Loucy (cell line): ENCODE measurements at regions not wholly inside any gene's neighbourhood (a gene's known extent, or its start where the extent isn't known, plus 50 kb on each side); places are given as distances from the start of the nearest gene placed in this dataset.

Experiments used
- H2AFZ ChIP-seq: fragments of 200-600 bp; sonication (generic); 2 replicates; pipeline ENCODE4 v1.6.0; 2016; ENCODE audit warnings: antibody characterized with exemption, mild to moderate bottlenecking, low read length, moderate library complexity
- H3F3A ChIP-seq: fragments of 200-600 bp; 2 replicates; pipeline ENCODE4 v1.6.0; 2016; ENCODE audit warnings: antibody characterized with exemption, low read depth, mild to moderate bottlenecking
- H3K27me3 ChIP-seq: fragments of 200-600 bp; sonication (generic); 2 replicates; pipeline ENCODE4 v1.6.1; 2014; ENCODE audit warnings: low read length, mild to moderate bottlenecking; ENCODE audit not compliant: insufficient read depth, poor library complexity, severe bottlenecking
- H3K36me3 ChIP-seq: fragments of 200-600 bp; sonication (generic); 2 replicates; pipeline ENCODE4 v1.6.1; 2016; ENCODE audit warnings: low read length; ENCODE audit not compliant: insufficient read depth
- H3K4me1 ChIP-seq: fragments of 200-600 bp; sonication (generic); 2 replicates; pipeline ENCODE4 v1.5.1; 2014; ENCODE audit warnings: low read length, mild to moderate bottlenecking; ENCODE audit not compliant: insufficient read depth, poor library complexity, severe bottlenecking
- H3K4me2 ChIP-seq: fragments of 200-600 bp; sonication (generic); 2 replicates; pipeline ENCODE4 v1.6.0; 2014; ENCODE audit warnings: antibody characterized with exemption, low read length, low read depth, mild to moderate bottlenecking; ENCODE audit not compliant: poor library complexity, severe bottlenecking
- H3K4me3 ChIP-seq: fragments of 200-600 bp; sonication (generic); 2 replicates; pipeline ENCODE4 v1.5.1; 2014; ENCODE audit warnings: low read length, mild to moderate bottlenecking, mixed read lengths; ENCODE audit not compliant: poor library complexity, severe bottlenecking
- H3K79me2 ChIP-seq: fragments of 200-600 bp; sonication (generic); 2 replicates; pipeline ENCODE4 v1.6.1; 2014; ENCODE audit warnings: low read length; ENCODE audit not compliant: insufficient read depth
- H3K9ac ChIP-seq: fragments of 200-600 bp; sonication (generic); 2 replicates; pipeline ENCODE4 v1.6.0; 2014; ENCODE audit warnings: mild to moderate bottlenecking, low read depth, low read length, moderate library complexity; ENCODE audit not compliant: poor library complexity, severe bottlenecking
- H3K9me2 ChIP-seq: fragments of 200-600 bp; sonication (generic); replicated peaks from 2 replicates; pipeline ENCODE4 v1.6.1; 2016; ENCODE audit warnings: low read depth, low read length, mixed read lengths
- H3K9me3 ChIP-seq: fragments of 200-600 bp; sonication (generic); 2 replicates; pipeline ENCODE4 v1.6.1; 2014; ENCODE audit warnings: mild to moderate bottlenecking, antibody characterized with exemption, low read length, low read depth; ENCODE audit not compliant: insufficient read depth
- H4K20me1 ChIP-seq: fragments of 200-600 bp; sonication (generic); 2 replicates; pipeline ENCODE4 v1.6.0; 2014; ENCODE audit warnings: antibody characterized with exemption, low read length, mild to moderate bottlenecking; ENCODE audit not compliant: insufficient read depth, poor library complexity, severe bottlenecking
- CTCF ChIP-seq: fragments of 200-600 bp; sonication (generic); conservative IDR thresholded peaks from 2 replicates; pipeline ENCODE4 v1.5.1; 2014; ENCODE audit warnings: mild to moderate bottlenecking, antibody characterized with exemption, low read length
- EZH2phosphoT487 ChIP-seq: fragments of 200-600 bp; IDR thresholded peaks from 2 replicates; pipeline ENCODE4 v1.6.1; 2018; ENCODE audit warnings: antibody characterized with exemption, mild to moderate bottlenecking, moderate library complexity, borderline replicate concordance

- Histone ChIP-seq H3K9ac (no peak overlapping the region), H3K9me3 (no peaks in the 10 kb centered on the region), H3K4me3 (no peak overlapping the region), H2AFZ (no peak overlapping the region), H3K9me2 (no peaks in the 10 kb centered on the region), H3K27me3 (no peaks in the 10 kb centered on the region), H3K36me3 (no peaks in the 10 kb centered on the region), H3K79me2 (no peaks in the 10 kb centered on the region), H3K4me2 (no peak overlapping the region), H3K4me1 (no peaks in the 10 kb centered on the region), H4K20me1 (no peaks in the 10 kb centered on the region), H3F3A (no peaks in the 10 kb centered on the region)
- TF ChIP-seq CTCF (no peak), EZH2phosphoT487 (no peak)
Measured at GRCh38 chr13:103291226-103291625, 225.0 kb upstream of the SLC10A2 start.

GRCh38 chr13:103289681-103290080, 223.5 kb upstream of the SLC10A2 start:
- no peaks in the 10 kb centered on the region for H3K9me2 ChIP-seq
- H3K9ac ChIP-seq, result no peak overlapping the region
- no peaks in the 10 kb centered on the region for H3K36me3 ChIP-seq
- no peaks in the 10 kb centered on the region for H3K79me2 ChIP-seq
- H3K4me1 ChIP-seq, result no peaks in the 10 kb centered on the region
- H3K9me3 ChIP-seq, result no peaks in the 10 kb centered on the region
- TF ChIP-seq CTCF (no peak), EZH2phosphoT487 (no peak)
- H3F3A ChIP-seq, result no peaks in the 10 kb centered on the region
- no peaks in the 10 kb centered on the region for H3K27me3 ChIP-seq
- H4K20me1 ChIP-seq, result no peaks in the 10 kb centered on the region
- H2AFZ ChIP-seq, result no peak overlapping the region
- no peak overlapping the region for H3K4me2 ChIP-seq
- H3K4me3 ChIP-seq, result no peak overlapping the region

GRCh38 chr13:103288114-103288513, 221.9 kb upstream of the SLC10A2 start:
- no peaks in the 10 kb centered on the region for H3K27me3 ChIP-seq

More at GRCh38 chr13:103288114-103288513, 221.9 kb upstream of the SLC10A2 start:
- Histone ChIP-seq H3F3A (no peaks in the 10 kb centered on the region), H3K9me2 (no peaks in the 10 kb centered on the region), H3K79me2 (no peaks in the 10 kb centered on the region), H3K9ac (no peak overlapping the region), H2AFZ (no peak overlapping the region), H3K4me2 (no peak overlapping the region), H3K36me3 (no peaks in the 10 kb centered on the region), H3K4me1 (no peaks in the 10 kb centered on the region), H3K9me3 (no peaks in the 10 kb centered on the region), H3K4me3 (no peak overlapping the region), H4K20me1 (no peaks in the 10 kb centered on the region)
- TF ChIP-seq EZH2phosphoT487 (no peak), CTCF (no peak)
